NCI-H345 (cell line): ENCODE measurements at regions not wholly inside any gene's neighbourhood (a gene's known extent, or its start where the extent isn't known, plus 50 kb on each side); places are given as distances from the start of the nearest gene placed in this dataset.
A peak's percentile ranks its signal among the peaks of the same experiment; 100 is the strongest.
"Not testable (repeated sequence)": the region's sequence is repeated elsewhere in the genome, so short reads cannot be mapped to it uniquely, and the experiment has no call there.

Source experiments
- DNase-seq: peaks from one replicate; lab custom pipeline; 2025; lab: John Stamatoyannopoulos, UW

DNA sequence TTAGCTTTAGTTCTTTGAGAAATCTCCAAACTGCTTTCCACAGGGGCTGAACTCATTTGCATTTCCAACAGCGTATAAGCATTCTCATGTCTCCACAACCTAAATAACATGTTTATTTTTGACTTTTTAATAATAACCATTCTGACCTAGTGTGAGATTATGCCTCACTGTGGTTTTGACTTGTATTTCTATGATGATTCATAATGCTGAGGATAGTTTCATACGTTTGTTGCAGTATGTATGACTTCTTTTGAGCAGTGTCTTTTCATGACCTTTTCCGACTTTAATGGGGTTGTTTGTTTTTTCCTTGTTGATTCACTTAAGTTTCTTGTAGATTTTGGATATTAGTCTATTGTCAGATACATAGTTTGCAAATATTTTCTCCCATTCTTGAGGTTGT lies 1833.0 kb upstream of the PCDH10 start:
- DNase-seq = no peak

DNA sequence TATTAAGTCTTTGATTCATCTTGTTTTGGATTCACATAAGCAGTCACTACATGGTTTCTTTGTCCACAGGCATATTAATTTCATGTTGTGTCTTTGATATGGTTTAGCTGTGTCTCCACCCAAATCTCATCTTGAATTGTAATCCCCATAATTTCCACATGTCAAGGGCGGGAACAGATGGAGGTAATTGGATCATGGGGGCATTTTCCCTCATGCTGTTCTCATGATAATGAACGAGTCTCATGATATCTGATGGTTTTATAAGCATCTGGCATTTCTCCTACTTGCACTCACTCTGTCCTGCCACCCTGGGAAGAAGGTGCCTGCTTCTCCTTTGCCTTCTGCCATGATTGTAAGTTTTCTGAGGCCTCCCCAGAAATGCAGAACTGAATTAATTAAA lies 1811.2 kb upstream of the PCDH10 start:
- DNase-seq = no peak

DNA sequence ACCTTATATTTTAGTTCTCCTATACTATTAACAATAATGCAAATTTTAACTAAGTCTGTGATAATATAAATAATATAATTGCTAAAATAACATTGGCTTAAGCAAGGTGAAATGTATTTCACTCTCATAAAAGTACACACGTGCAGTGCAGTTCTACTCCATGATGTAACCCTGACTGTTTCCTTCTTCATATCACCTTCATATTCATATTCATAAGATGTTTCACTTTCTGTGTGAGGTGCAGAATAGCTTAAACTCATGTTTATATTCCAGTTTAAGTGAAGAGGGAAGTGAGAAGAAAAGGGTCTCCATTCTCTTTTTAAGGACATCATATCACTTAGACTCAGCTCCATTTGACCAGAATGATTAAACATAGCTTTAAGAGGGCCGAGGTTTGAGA lies 1810.0 kb upstream of the PCDH10 start:
- no peak for DNase-seq

DNA sequence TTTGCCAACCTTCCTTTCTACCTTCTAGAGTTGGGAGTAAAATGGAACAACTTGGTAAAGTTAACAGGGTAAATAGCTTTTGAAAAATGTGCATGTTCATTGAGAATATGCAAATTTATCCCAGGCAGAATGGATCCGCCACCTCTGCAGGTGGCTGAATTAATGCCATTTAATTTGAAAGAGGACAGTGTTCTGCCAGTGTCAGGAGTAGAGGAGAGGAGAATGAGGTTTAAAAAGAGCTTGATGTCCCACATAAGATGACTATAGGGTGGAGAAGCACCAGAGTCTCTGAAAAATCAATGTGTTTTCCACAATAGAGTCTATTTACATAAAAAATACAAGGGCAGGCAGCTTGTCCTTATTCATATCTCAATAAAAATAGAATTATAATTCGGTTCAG lies 1804.3 kb upstream of the PCDH10 start:
- DNase-seq = no peak

GRCh38 chr4:131347816-131348215 lies 1801.3 kb upstream of the PCDH10 start:
- no peak for DNase-seq

DNA sequence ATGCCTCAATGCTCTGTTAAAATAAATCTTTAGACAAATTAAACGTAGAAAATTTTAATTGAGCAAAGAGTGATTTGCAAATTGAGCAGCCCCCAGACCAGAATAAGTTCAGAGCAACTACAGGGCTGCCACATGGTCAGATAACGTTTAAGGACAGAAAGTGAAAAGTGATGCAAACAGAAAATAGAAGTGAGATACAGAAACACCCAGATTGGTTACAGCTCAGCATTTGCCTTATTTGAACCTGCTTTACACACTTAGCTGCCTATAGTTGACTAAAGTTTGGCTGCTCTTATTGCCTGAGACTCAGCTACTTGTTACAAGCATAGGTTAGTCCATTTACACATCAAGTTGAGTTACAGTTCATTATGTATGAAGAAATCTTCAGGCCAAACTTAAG lies 1800.8 kb upstream of the PCDH10 start:
- DNase-seq = no peak

DNA sequence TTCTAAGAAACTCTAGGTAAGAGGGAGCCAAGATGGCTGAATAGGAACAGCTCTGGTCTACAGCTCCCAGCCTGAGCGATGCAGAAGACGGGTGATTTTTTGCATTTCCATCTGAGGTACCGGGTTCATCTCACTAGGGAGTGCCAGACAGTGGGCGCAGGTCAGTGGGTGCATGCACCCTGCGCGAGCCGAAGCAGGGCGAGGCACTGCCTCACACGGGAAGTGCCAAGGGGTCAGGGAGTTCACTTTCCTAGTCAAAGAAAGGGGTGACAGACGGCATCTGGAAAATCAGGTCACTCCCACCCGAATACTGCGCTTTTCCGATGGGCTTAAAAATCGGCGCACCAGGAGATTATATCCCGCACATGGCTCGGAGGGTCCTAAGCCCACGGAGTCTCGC lies 1796.7 kb upstream of the PCDH10 start:
- not testable (repeated sequence) for DNase-seq

- DNase-seq = no peak
These were observed 1782.4 kb upstream of the PCDH10 start for GRCh38 chr4:131366714-131367113.

DNA sequence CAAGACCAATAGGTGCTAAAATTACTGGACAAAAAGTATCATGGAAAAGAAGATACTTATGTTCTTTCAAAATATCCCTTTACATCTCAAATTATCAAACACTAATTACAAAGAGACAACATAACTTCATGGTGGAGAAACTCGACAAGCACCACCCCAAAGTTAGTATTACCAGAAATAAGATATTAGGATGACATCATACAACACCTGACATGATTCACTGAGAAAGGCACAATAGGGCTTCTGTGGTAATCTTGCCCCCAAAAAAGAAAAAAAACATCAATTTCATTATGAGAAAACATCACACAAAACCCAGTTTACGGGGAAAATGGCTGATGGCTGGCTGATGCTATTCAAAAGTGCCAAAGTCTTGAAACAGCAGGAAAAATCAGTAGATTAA lies 1781.7 kb upstream of the PCDH10 start:
- DNase-seq = no peak

GRCh38 chr4:131370846-131371245 lies 1778.2 kb upstream of the PCDH10 start:
- peak; percentile 65 for DNase-seq

DNA sequence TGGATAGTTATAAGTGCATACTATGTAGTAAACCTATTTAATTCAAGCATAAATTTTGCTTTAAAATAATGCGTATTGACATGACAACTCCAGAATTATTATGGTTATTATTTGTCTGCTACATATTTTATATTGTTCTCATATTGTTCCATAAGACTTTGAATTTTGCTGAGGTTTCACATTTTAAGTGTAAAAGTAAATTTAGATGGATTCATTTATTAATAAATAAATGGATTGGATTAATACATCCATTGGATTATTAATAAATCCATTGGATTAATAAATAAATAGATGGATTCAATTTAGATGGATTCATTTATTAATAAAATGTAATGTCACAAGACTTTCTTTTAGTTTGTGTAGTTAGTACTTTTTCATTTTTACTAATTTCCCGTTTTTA lies 1768.0 kb upstream of the PCDH10 start:
- no peak for DNase-seq

GRCh38 chr4:131382839-131383238 lies 1766.3 kb upstream of the PCDH10 start:
- DNase-seq = no peak

- DNase-seq = no peak
These were observed 1760.8 kb upstream of the PCDH10 start for GRCh38 chr4:131388277-131388676.

GRCh38 chr4:131408102-131408501 lies 1741.0 kb upstream of the PCDH10 start:
- DNase-seq = no peak

DNA sequence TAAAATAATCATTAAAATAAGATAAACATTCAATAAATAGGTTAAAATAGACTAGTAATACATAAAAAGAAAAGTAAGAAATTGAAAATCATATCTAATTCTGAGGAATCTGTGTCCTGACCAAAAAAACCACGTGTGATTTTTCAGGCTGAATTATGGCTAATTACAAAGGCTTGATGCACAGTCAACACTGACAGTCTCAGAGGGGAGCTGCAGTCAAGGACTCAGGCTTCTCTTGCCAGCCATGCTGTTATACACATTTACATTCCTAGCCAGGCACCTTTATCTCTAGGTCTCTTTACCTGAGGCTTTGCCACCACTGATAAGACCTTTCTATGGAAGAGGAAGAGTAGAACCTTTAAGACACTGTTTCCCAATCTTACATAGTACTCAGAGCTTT lies 1737.7 kb upstream of the PCDH10 start:
- no peak for DNase-seq

GRCh38 chr4:131419147-131419546 lies 1729.9 kb upstream of the PCDH10 start:
- no peak for DNase-seq

DNA sequence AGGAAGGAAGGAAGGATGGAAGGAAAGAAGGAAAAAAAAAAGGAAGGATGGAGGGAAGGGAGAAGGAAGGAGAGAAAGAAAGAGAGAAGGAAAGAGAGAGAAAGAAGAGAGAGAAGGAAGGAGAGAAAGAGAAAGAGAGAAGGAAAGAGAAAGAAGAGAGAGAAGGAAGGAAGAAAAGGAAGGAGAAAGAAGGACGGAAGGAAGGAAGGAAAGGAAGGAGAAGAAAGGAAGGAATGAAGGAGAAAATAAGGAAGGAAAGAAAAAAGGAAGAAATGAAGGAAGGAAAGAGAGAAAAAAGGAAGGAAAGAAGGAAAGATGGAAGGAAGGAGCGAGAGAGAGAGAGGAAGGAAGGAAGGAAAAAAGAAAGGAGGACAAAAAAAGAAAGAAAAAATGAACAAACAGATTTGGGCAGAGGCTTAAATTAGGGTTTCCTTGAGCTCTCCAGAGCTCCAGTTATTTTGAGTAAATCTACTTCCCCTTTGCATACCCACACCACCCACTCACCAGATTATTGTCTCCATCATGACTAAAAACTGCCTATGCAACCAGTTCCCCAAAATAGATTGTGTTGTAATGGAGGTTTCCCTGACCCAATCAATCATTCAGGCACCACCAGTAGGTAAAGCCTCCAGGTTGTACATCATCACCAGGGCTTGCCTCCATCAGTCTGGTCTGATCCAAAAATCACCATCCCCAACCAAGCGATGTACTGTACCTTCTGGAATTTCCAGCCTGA lies 1722.9 kb upstream of the PCDH10 start:
- DNase-seq = no peak

GRCh38 chr4:131427000-131427399 lies 1722.1 kb upstream of the PCDH10 start:
- DNase-seq = no peak

DNA sequence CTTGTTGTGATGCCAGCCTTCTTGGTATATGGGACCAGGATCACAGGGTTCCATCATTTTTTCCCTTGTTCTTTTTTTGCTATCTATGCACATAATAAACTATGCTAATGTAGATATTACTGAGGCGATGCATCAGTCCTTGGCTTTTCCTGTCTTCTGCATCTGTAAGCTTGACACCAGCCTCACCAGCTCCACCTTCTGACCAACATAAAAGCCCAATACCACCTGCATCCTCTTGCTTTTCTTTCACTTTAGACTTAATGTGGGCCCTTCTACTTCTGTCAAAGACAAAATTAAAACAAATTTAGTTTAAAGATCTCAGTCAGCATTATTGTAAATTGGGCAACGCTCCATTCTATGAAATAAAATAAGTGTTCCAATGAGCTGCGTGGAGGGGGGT lies 1718.8 kb upstream of the PCDH10 start:
- DNase-seq = no peak

GRCh38 chr4:131441004-131441688 lies 1707.9 kb upstream of the PCDH10 start:
- DNase-seq = no peak

- DNase-seq = no peak
These were observed 1701.2 kb upstream of the PCDH10 start for GRCh38 chr4:131447883-131448282.

DNA sequence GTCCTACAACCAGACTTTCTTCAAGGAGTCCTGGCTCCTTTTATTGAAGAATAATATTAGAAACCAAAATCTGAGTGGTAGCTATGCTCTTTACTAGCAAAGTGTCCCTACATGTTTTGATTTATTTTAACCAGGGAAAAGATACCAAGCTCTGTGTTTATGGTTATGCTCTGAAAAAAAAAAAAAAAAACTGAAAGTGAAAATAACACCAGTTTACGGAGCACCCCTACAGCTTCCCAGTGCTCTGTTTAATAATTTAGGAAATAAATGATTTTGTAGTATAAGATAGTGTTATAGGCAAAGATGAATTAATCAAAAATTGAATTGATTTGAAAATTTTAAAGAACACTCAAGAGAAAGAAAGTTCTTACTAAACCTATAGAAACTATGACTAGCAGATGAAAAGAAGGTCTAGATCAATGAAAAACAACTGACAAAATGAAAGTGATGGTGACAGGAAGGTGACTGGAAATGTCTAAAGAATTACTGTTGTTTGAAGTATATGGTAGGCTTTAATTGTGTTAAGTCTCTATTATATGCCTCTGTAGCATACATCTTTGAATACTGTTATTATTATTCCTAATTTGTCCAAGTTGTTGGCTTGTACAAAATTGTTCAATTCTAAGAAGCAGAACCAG lies 1698.4 kb upstream of the PCDH10 start:
- DNase-seq = no peak

GRCh38 chr4:131459430-131460101 lies 1689.5 kb upstream of the PCDH10 start:
- no peak for DNase-seq
